ENCODE measurements at regions not wholly inside any gene's neighbourhood (a gene's known extent, or its start where the extent isn't known, plus 50 kb on each side); places are given as distances from the start of the nearest gene placed in this dataset.
"Not testable (repeated sequence)": the region's sequence is repeated elsewhere in the genome, so short reads cannot be mapped to it uniquely, and the experiment has no call there.

GRCh38 chr1:204785023-204785422 is 85.6 kb upstream of the NFASC start:
- FAIRE-seq; H3K9me3 ChIP-seq (replicated peaks; ENCODE audit: control insufficient read depth, insufficient read depth, low read depth, low read length); H3K27ac ChIP-seq (ENCODE audit: extremely low read depth, low read depth, low read length); CTCF ChIA-PET (ENCODE audit: low intra/inter-chr PET ratio); H3K9me1 ChIP-seq (ENCODE audit: control insufficient read depth, insufficient read depth, low read length); H3K4me3 ChIP-seq; in situ Hi-C loops (cut with MboI); DNase-seq (ENCODE audit: extremely low read depth in 1 of 4, low spot score in 3 of 4); H3K9ac ChIP-seq (ENCODE audit: insufficient read depth in 1 of 2, low read depth in 2 of 2, low read length in 2 of 2); H3K4me2 ChIP-seq (ENCODE audit: insufficient read depth, low read length); H2AFZ ChIP-seq (ENCODE audit: low read depth, low read length); H4K20me1 ChIP-seq (replicated peaks; ENCODE audit: control insufficient read depth, insufficient read depth, low read length); ATAC-seq; H3K36me3 ChIP-seq (ENCODE audit: control insufficient read depth, insufficient read depth, low read length); intact Hi-C loops (cut with micrococcal nuclease); H3K79me2 ChIP-seq (ENCODE audit: control insufficient read depth, insufficient read depth, low read length); H3K4me1 ChIP-seq (replicated peaks in 1 of 2; ENCODE audit: control insufficient read depth in 2 of 2, insufficient read depth in 2 of 2, low read length in 2 of 2); BruUV-seq (replicated peaks): not testable (repeated sequence)
- 0% methylated on average over 4 of the region's 4 CpGs for WGBS (ENCODE audit: insufficient coverage, low coverage, missing lambda C conversion rate)
- POLR2A ChIA-PET: interaction anchor here (0.7 kb wide), 1 partner anchor 18 kb away, joined by 3 read pairs; no protein-coding TSS in a partner anchor
- TF ChIP-seq ZNF146 (CRISPR knock-in tag; IDR thresholded peaks at IDR 0.05; ENCODE audit: unreplicated experiment): peak; percentile 87
- H3K27me3 ChIP-seq (ENCODE audit: control insufficient read depth in 2 of 2, insufficient read depth in 2 of 2, low read length in 2 of 2): peaks cover 0 to 11% of the 10 kb centered on the region in 2 experiments; a peak in 2 of 5 replicates

GRCh38 chr1:204788470-204788869 is 82.2 kb upstream of the NFASC start:
- Histone ChIP-seq H3K9me3 (replicated peaks; ENCODE audit: control insufficient read depth, insufficient read depth, low read depth, low read length) (no peaks in the 10 kb centered on the region), H3K9me1 (ENCODE audit: control insufficient read depth, insufficient read depth, low read length) (no peaks in the 10 kb centered on the region), H3K36me3 (ENCODE audit: control insufficient read depth, insufficient read depth, low read length) (no peaks in the 10 kb centered on the region), H3K27ac (ENCODE audit: extremely low read depth, low read depth, low read length) (no peak overlapping the region), H2AFZ (ENCODE audit: low read depth, low read length) (no peak overlapping the region), H3K27me3 (ENCODE audit: control insufficient read depth in 2 of 2, insufficient read depth in 2 of 2, low read length in 2 of 2) (peaks cover 0 to 9% of the 10 kb centered on the region in 2 experiments; a peak in 1 of 5 replicates), H3K9ac (ENCODE audit: insufficient read depth in 1 of 2, low read depth in 2 of 2, low read length in 2 of 2) (no peak overlapping the region), H3K79me2 (ENCODE audit: control insufficient read depth, insufficient read depth, low read length) (no peaks in the 10 kb centered on the region), H4K20me1 (replicated peaks; ENCODE audit: control insufficient read depth, insufficient read depth, low read length) (no peaks in the 10 kb centered on the region), H3K4me2 (ENCODE audit: insufficient read depth, low read length) (no peak overlapping the region), H3K4me3 (no peak overlapping the region), H3K4me1 (replicated peaks in 1 of 2; ENCODE audit: control insufficient read depth in 2 of 2, insufficient read depth in 2 of 2, low read length in 2 of 2) (no peaks in the 10 kb centered on the region)
- intact Hi-C loops (cut with micrococcal nuclease): no loop called here
- BruUV-seq (replicated peaks): no TSS peak
- FAIRE-seq (no peak), DNase-seq (ENCODE audit: extremely low read depth in 1 of 4, low spot score in 3 of 4) (no peak), ATAC-seq (no peak)
- ChIA-PET POLR2A (no interaction called here), CTCF (ENCODE audit: low intra/inter-chr PET ratio) (no interaction called here)
- in situ Hi-C loops (cut with MboI): no loop called here
- TF ChIP-seq TAF1 (IDR thresholded peaks at IDR 0.05; ENCODE audit: control insufficient read depth, extremely low read depth, insufficient read depth, low read length, severe bottlenecking): no peak
- TF ChIP-seq ZHX1 (conservative IDR thresholded peaks at IDR 0.05; ENCODE audit: low read length): no peak
- TF ChIP-seq FOXA1 (IDR thresholded peaks at IDR 0.05; ENCODE audit: borderline replicate concordance): no peak
- no peak for TF ChIP-seq ZNF197 (CRISPR knock-in tag; IDR thresholded peaks at IDR 0.05; ENCODE audit: low read depth)
- no peak for TF ChIP-seq FOS (IDR thresholded peaks at IDR 0.05; ENCODE audit: extremely low read depth, insufficient read length)
- no peak for TF ChIP-seq ZNF561 (CRISPR knock-in tag; conservative IDR thresholded peaks at IDR 0.05)
- no peak for TF ChIP-seq ZNF224 (CRISPR knock-in tag; IDR thresholded peaks at IDR 0.05)
- peak; percentile 88 for TF ChIP-seq CEBPB (tag; IDR thresholded peaks at IDR 0.05)
- TF ChIP-seq MEF2A (IDR thresholded peaks at IDR 0.05; ENCODE audit: control insufficient read depth, low read depth, low read length): no peak
- TF ChIP-seq ARID2 (IDR thresholded peaks at IDR 0.05): no peak
- TF ChIP-seq HCFC1 (IDR thresholded peaks at IDR 0.05; ENCODE audit: low read depth, low read length): no peak
- TF ChIP-seq IRF9 (tag; IDR thresholded peaks at IDR 0.05): 0 out of 2 replicates have a peak, but pooled peaks have one; percentile 46
